Stimulated activated CD4-positive, alpha-beta T cell treated with anti-CD3 and anti-CD28 coated beads, Interleukin-1b, Interleukin-23, amount 100 ng/mL, for 1 hour (primary cell): ENCODE measurements at regions not wholly inside any gene's neighbourhood (a gene's known extent, or its start where the extent isn't known, plus 50 kb on each side); places are given as distances from the start of the nearest gene placed in this dataset.

Experiments
- DNase-seq, 2 donors: peaks; one replicate each; pipeline ENCODE4 v3.0.0-alpha.2; 2020; ENCODE audit warnings: low read depth in 2 of 2

- no peak for DNase-seq
These were observed 664.9 kb upstream of the WWC1 start for GRCh38 chr5:167626341-167627123.

GRCh38 chr5:167629634-167630033 is 661.8 kb upstream of the WWC1 start:
- no peak for DNase-seq

GRCh38 chr5:167631191-167631590 is 660.3 kb upstream of the WWC1 start:
- no peak for DNase-seq

GRCh38 chr5:167633114-167633513 is 658.3 kb upstream of the WWC1 start:
- DNase-seq: no peak

- no peak for DNase-seq
These were observed 657.5 kb upstream of the WWC1 start for GRCh38 chr5:167633931-167634341.

GRCh38 chr5:167634432-167634831 is 657.0 kb upstream of the WWC1 start:
- no peak for DNase-seq

GRCh38 chr5:167638816-167639215 is 652.6 kb upstream of the WWC1 start:
- no peak for DNase-seq

GRCh38 chr5:167639273-167639672 is 652.2 kb upstream of the WWC1 start:
- DNase-seq: no peak

- no peak for DNase-seq
These were observed 651.7 kb upstream of the WWC1 start for GRCh38 chr5:167639766-167640165.

GRCh38 chr5:167642181-167642580 is 649.3 kb upstream of the WWC1 start:
- no peak for DNase-seq

GRCh38 chr5:167642779-167643517 is 648.5 kb upstream of the WWC1 start:
- DNase-seq: no peak

- DNase-seq: no peak
These were observed 647.7 kb upstream of the WWC1 start for GRCh38 chr5:167643631-167644280.

- no peak for DNase-seq
These were observed 646.8 kb upstream of the WWC1 start for GRCh38 chr5:167644619-167645018.

- no peak for DNase-seq
These were observed 642.0 kb upstream of the WWC1 start for GRCh38 chr5:167649471-167649870.

- no peak for DNase-seq
These were observed 638.8 kb upstream of the WWC1 start for GRCh38 chr5:167652690-167653089.

GRCh38 chr5:167653645-167654106 is 637.8 kb upstream of the WWC1 start:
- DNase-seq: no peak

GRCh38 chr5:167657016-167657415 is 634.4 kb upstream of the WWC1 start:
- DNase-seq: no peak

- no peak for DNase-seq
These were observed 632.6 kb upstream of the WWC1 start for GRCh38 chr5:167658889-167659288.

- DNase-seq: no peak
These were observed 629.8 kb upstream of the WWC1 start for GRCh38 chr5:167661605-167662004.

GRCh38 chr5:167664222-167664804 is 627.1 kb upstream of the WWC1 start:
- DNase-seq: no peak

- DNase-seq: no peak
These were observed 625.5 kb upstream of the WWC1 start for GRCh38 chr5:167665841-167666375.

- DNase-seq: no peak
These were observed 620.3 kb upstream of the WWC1 start for GRCh38 chr5:167671176-167671575.
